DMS153 (cell line): ENCODE measurements at regions not wholly inside any gene's neighbourhood (a gene's known extent, or its start where the extent isn't known, plus 50 kb on each side); places are given as distances from the start of the nearest gene placed in this dataset.
"Not testable (repeated sequence)": the region's sequence is repeated elsewhere in the genome, so short reads cannot be mapped to it uniquely, and the experiment has no call there.

ENCODE experiments used
- DNase-seq: peaks from one replicate; lab custom pipeline; 2025; lab: John Stamatoyannopoulos, UW

GRCh38 chr3:8143186-8143585 lies 358.4 kb upstream of the LMCD1 start:
- no peak for DNase-seq

GRCh38 chr3:8145661-8146060 lies 356.0 kb upstream of the LMCD1 start:
- no peak for DNase-seq

- no peak for DNase-seq
These were observed 353.9 kb upstream of the LMCD1 start for GRCh38 chr3:8147711-8148110.

- DNase-seq: no peak
These were observed 348.7 kb upstream of the LMCD1 start for GRCh38 chr3:8152821-8153418.

- DNase-seq: no peak
These were observed 347.8 kb upstream of the LMCD1 start for GRCh38 chr3:8153800-8154199.

- DNase-seq: no peak
These were observed 347.0 kb upstream of the LMCD1 start for GRCh38 chr3:8154617-8155016.

- no peak for DNase-seq
These were observed 345.5 kb upstream of the LMCD1 start for GRCh38 chr3:8156138-8156537.

- no peak for DNase-seq
These were observed 344.8 kb upstream of the LMCD1 start for GRCh38 chr3:8156831-8157230.

GRCh38 chr3:8157640-8158039 lies 344.0 kb upstream of the LMCD1 start:
- DNase-seq: no peak

- DNase-seq: no peak
These were observed 337.5 kb upstream of the LMCD1 start for GRCh38 chr3:8164145-8164544.

GRCh38 chr3:8166014-8166413 lies 335.6 kb upstream of the LMCD1 start:
- no peak for DNase-seq

- no peak for DNase-seq
These were observed 330.6 kb upstream of the LMCD1 start for GRCh38 chr3:8170971-8171508.

GRCh38 chr3:8173892-8174291 lies 327.7 kb upstream of the LMCD1 start:
- no peak for DNase-seq

- not testable (repeated sequence) for DNase-seq
These were observed 324.7 kb upstream of the LMCD1 start for GRCh38 chr3:8176759-8177483.

GRCh38 chr3:8178516-8178915 lies 323.1 kb upstream of the LMCD1 start:
- DNase-seq: not testable (repeated sequence)

- no peak for DNase-seq
These were observed 318.7 kb upstream of the LMCD1 start for GRCh38 chr3:8182904-8183303.

- no peak for DNase-seq
These were observed 318.0 kb upstream of the LMCD1 start for GRCh38 chr3:8183627-8184026.

- no peak for DNase-seq
These were observed 315.4 kb upstream of the LMCD1 start for GRCh38 chr3:8186213-8186612.

- no peak for DNase-seq
These were observed 313.6 kb upstream of the LMCD1 start for GRCh38 chr3:8187996-8188395.

GRCh38 chr3:8189051-8189450 lies 312.6 kb upstream of the LMCD1 start:
- DNase-seq: no peak

GRCh38 chr3:8191406-8191805 lies 310.2 kb upstream of the LMCD1 start:
- DNase-seq: no peak

GRCh38 chr3:8197384-8197783 lies 304.2 kb upstream of the LMCD1 start:
- no peak for DNase-seq

- no peak for DNase-seq
These were observed 303.0 kb upstream of the LMCD1 start for GRCh38 chr3:8198605-8199004.

- peak; percentile 32 for DNase-seq
These were observed 300.6 kb upstream of the LMCD1 start for GRCh38 chr3:8200996-8201395.
